Heart left ventricle (tissue), 16 donors: ENCODE measurements at regions not wholly inside any gene's neighbourhood (a gene's known extent, or its start where the extent isn't known, plus 50 kb on each side); places are given as distances from the start of the nearest gene placed in this dataset.

ENCODE experiments used
- ATAC-seq, 4 donors: fragments of 200-7000 bp; cut with Tn5 transposase; one replicate each; pipeline ENCODE4 v1.9.1; 2020 to 2022; ENCODE audit warnings: moderate library complexity in 4 of 4, mild to moderate bottlenecking in 3 of 4, moderate number of reproducible peaks in 1 of 4
- DNase-seq, 5 donors: peaks; one replicate each; pipeline ENCODE4 v3.0.0-alpha.2; 2020
- H3K27ac ChIP-seq, 12 donors: fragments of 200-600 bp; sonication (generic) in 4 of 12; one replicate each; pipeline versions ENCODE4 v1.5.0 to v1.8.0; 2016 to 2022; ENCODE audit warnings: mild to moderate bottlenecking in 2 of 12
- H3K27me3 ChIP-seq, 9 donors: fragments of 200-600 bp; sonication (generic) in 2 of 9; one replicate each; pipeline versions ENCODE4 v1.5.1 to v1.8.0; 2016 to 2022; ENCODE audit warnings: mild to moderate bottlenecking in 3 of 9
- H3K36me3 ChIP-seq, 9 donors: fragments of 200-600 bp; sonication (generic) in 2 of 9; one replicate each; pipeline versions ENCODE4 v1.5.0 to v1.8.0; 2018 to 2022; ENCODE audit warnings: mild to moderate bottlenecking in 2 of 9
- H3K4me1 ChIP-seq, 12 donors: fragments of 200-600 bp; sonication (generic) in 4 of 12; one replicate each; pipeline versions ENCODE4 v1.5.0 to v1.8.0; 2016 to 2022; ENCODE audit warnings: mild to moderate bottlenecking in 3 of 12
- H3K4me3 ChIP-seq, 12 donors: fragments of 200-600 bp; sonication (generic) in 4 of 12; one replicate each; pipeline versions ENCODE4 v1.5.0 to v1.8.0; 2017 to 2022; ENCODE audit warnings: mild to moderate bottlenecking in 9 of 12, moderate library complexity in 4 of 12
- H3K9me3 ChIP-seq, 12 donors: fragments of 200-600 bp; sonication (generic) in 4 of 12; one replicate each; pipeline versions ENCODE4 v1.5.0 to v1.8.0; 2016 to 2022; ENCODE audit warnings: mild to moderate bottlenecking in 1 of 12
- CTCF ChIP-seq, 12 donors: fragments of 200-600 bp; sonication (generic) in 4 of 12; IDR thresholded peaks; one replicate each; pipeline versions ENCODE4 v1.5.0 to v1.8.0; 2018 to 2022; ENCODE audit warnings: antibody characterized with exemption in 12 of 12, mild to moderate bottlenecking in 5 of 12
- POLR2A ChIP-seq, 2 donors: fragments of 450-650 bp; IDR thresholded peaks; one replicate each; pipeline ENCODE4 v1.6.1; 2017; ENCODE audit warnings: antibody characterized with exemption in 2 of 2, mild to moderate bottlenecking in 2 of 2, moderate library complexity in 2 of 2
- WGBS, 4 donors: extraction: QIAGEN DNeasy Blood & Tissue Kit in 2 of 4; methylation state at CpG; one replicate each; pipeline versions ENCODE4 v1.1.5 to v1.1.7; 2013 to 2018; 5-methylcytosine and 5-hydroxymethylcytosine counted together
- intact Hi-C, 10 donors: fragments of 100-400 bp; cut with DNase I; formaldehyde crosslinking; loops; one replicate each; pipeline versions ENCODE4 v1.11.1 to v1.14.2; 2022
- donor health status: ischemic (EF 13 %, LVEDD 7.1; RV severe dilation, severe dysfunction).
- donor health status: healthy with polysubstance abuse.
- donor health status: DM: no; HTN: yes; CAD: no.
- donor health status: DM: no; HTN: no; CAD: no.
- donor health status: ischemic (EF 25% LVEDD 6.9; RV normal size, moderate dysfunction).
- donor health status: ischemic (EF 25% LVEDD 5.7; RV mildly dilated, moderate dysfunction).
- donor health status: healthy.
- donor health status: DM: yes; HTN: yes; CAD: no.
- donor health status: ischemic (EF 35%, LVEDD 5.7; RV mildly dilated, moderate dysfunction).
- donor health status: nonischemic (EF 11% LVEDD 7.7; RV severe dilation, severe dysfunction).
- donor health status: DM: yes; HTN: yes; CAD: no.
- donor health status: PGD.
- donor health status: ischemic (EF 29% LVEDD 5.4; RV normal size, mild dysfunction).
- donor health status: nonischemic (EF 23%, LVEDD 6.1; RV moderate dilation, normal function).

- ATAC-seq: peak in 1 of 4 donors; percentile 54
- intact Hi-C loops: no loop called here
- no peak overlapping the region for H3K4me3 ChIP-seq
- H3K27ac ChIP-seq: no peak overlapping the region
- DNase-seq: no peak
- WGBS, 4 donors: 92 to 97% (median 94%) methylated on average over 1 of the region's 1 CpG
- TF ChIP-seq POLR2A (IDR thresholded peaks at IDR 0.05): no peak
- TF ChIP-seq CTCF (IDR thresholded peaks at IDR 0.05): no peak
- no peaks in the 10 kb centered on the region for H3K27me3 ChIP-seq
- H3K36me3 ChIP-seq: no peaks in the 10 kb centered on the region
- no peaks in the 10 kb centered on the region for H3K9me3 ChIP-seq
- peaks cover 0 to 31% (median 5%) of the 10 kb centered on the region in 12 donors for H3K4me1 ChIP-seq
Observed at GRCh38 chr12:77339610-77340009, 274.2 kb upstream of the E2F7 start.

- Histone ChIP-seq H3K4me3 (no peak overlapping the region), H3K27ac (no peak overlapping the region), H3K4me1 (peaks cover 0 to 12% (median 0%) of the 10 kb centered on the region in 12 donors), H3K36me3 (no peaks in the 10 kb centered on the region), H3K27me3 (no peaks in the 10 kb centered on the region), H3K9me3 (no peaks in the 10 kb centered on the region)
- WGBS, 4 donors: 79 to 91% (median 82%) methylated on average over 5 of the region's 5 CpGs
- no peak for TF ChIP-seq POLR2A (IDR thresholded peaks at IDR 0.05)
- no peak for TF ChIP-seq CTCF (IDR thresholded peaks at IDR 0.05)
- intact Hi-C loops: no loop called here
- ATAC-seq (no peak), DNase-seq (no peak)
Observed at GRCh38 chr12:77337362-77337761, 272.0 kb upstream of the E2F7 start.

GRCh38 chr12:77334806-77335205, 269.4 kb upstream of the E2F7 start:
- H3K4me1 ChIP-seq: peaks cover 0 to 2% (median 0%) of the 10 kb centered on the region in 12 donors
- no peaks in the 10 kb centered on the region for H3K27me3 ChIP-seq
- intact Hi-C loops: no loop called here
- H3K4me3 ChIP-seq: no peak overlapping the region
- H3K9me3 ChIP-seq: no peaks in the 10 kb centered on the region
- H3K27ac ChIP-seq: no peak overlapping the region
- DNase-seq (no peak), ATAC-seq (no peak)
- no peak for TF ChIP-seq CTCF (IDR thresholded peaks at IDR 0.05)
- no peak for TF ChIP-seq POLR2A (IDR thresholded peaks at IDR 0.05)
- H3K36me3 ChIP-seq: no peaks in the 10 kb centered on the region
- 89 to 93% (median 90%) methylated on average over 2 of the region's 2 CpGs for WGBS, 4 donors

- Histone ChIP-seq H3K9me3 (no peaks in the 10 kb centered on the region), H3K27me3 (peaks cover 0 to 17% (median 0%) of the 10 kb centered on the region in 9 donors), H3K4me3 (no peak overlapping the region), H3K36me3 (no peaks in the 10 kb centered on the region), H3K4me1 (peaks cover 0 to 14% (median 5%) of the 10 kb centered on the region in 12 donors), H3K27ac (no peak overlapping the region)
- DNase-seq (no peak), ATAC-seq (no peak)
- intact Hi-C loops: loop anchor here in 6 of 10 donors (10.0 kb wide), 4 partner anchors 106 to 356 kb away; partner anchors contain the start of gene E2F7 (in 2 of the 6)
- TF ChIP-seq POLR2A (IDR thresholded peaks at IDR 0.05): no peak
- TF ChIP-seq CTCF (IDR thresholded peaks at IDR 0.05): no peak
- 79 to 91% (median 90%) methylated on average over 7 of the region's 7 CpGs for WGBS, 4 donors
Observed at GRCh38 chr12:77328326-77328725, 263.0 kb upstream of the E2F7 start.
